GM23338 (cell line): ENCODE measurements at regions not wholly inside any gene's neighbourhood (a gene's known extent, or its start where the extent isn't known, plus 50 kb on each side); places are given as distances from the start of the nearest gene placed in this dataset.

ENCODE experiments used
- ATAC-seq: fragments of 200-7000 bp; cut with Tn5 transposase; 3 replicates; pipeline ENCODE4 v1.9.1; 2020
- DNase-seq: peaks from one replicate; pipeline ENCODE4 v3.0.0-alpha.2; 2015; ENCODE audit warnings: low spot score
- H2AFZ ChIP-seq: fragments of 200-600 bp; sonication (generic); 2 replicates; pipeline ENCODE4 v1.8.0; 2016; ENCODE audit warnings: antibody characterized with exemption, mild to moderate bottlenecking, moderate library complexity
- H3F3A ChIP-seq: fragments of 200-600 bp; sonication (generic); replicated peaks from 2 replicates; pipeline ENCODE4 v1.8.0; 2017; ENCODE audit warnings: antibody characterized with exemption, mixed run types, low read depth
- H3K27ac ChIP-seq: fragments of 200-600 bp; sonication (generic); 2 replicates; pipeline ENCODE4 v1.6.1; 2016; ENCODE audit warnings: low read depth
- H3K27me3 ChIP-seq: fragments of 200-600 bp; sonication (generic); 2 replicates; pipeline ENCODE4 v1.8.0; 2016; ENCODE audit warnings: mild to moderate bottlenecking, mixed run types, moderate library complexity; ENCODE audit not compliant: insufficient read depth
- H3K36me3 ChIP-seq: fragments of 200-600 bp; sonication (generic); 2 replicates; pipeline ENCODE4 v1.8.0; 2016; ENCODE audit warnings: mild to moderate bottlenecking; ENCODE audit not compliant: insufficient read depth
- H3K4me1 ChIP-seq: fragments of 200-600 bp; sonication (generic); 2 replicates; pipeline ENCODE4 v1.8.0; 2016; ENCODE audit warnings: mild to moderate bottlenecking, moderate library complexity; ENCODE audit not compliant: insufficient read depth
- H3K4me2 ChIP-seq: fragments of 200-600 bp; sonication (generic); 2 replicates; pipeline ENCODE4 v1.7.1; 2017; ENCODE audit warnings: mixed run types
- H3K4me3 ChIP-seq: fragments of 200-600 bp; sonication (generic); 2 replicates; pipeline ENCODE4 v1.6.1; 2016; ENCODE audit warnings: mixed run types
- H3K79me2 ChIP-seq: fragments of 200-600 bp; sonication (generic); replicated peaks from 2 replicates; pipeline ENCODE4 v1.8.0; 2017; ENCODE audit warnings: mild to moderate bottlenecking; ENCODE audit not compliant: insufficient read depth
- H3K9me2 ChIP-seq: fragments of 200-600 bp; sonication (generic); 2 replicates; pipeline ENCODE4 v1.8.0; 2017; ENCODE audit not compliant: insufficient read depth
- H4K20me1 ChIP-seq: fragments of 200-600 bp; sonication (generic); replicated peaks from 2 replicates; pipeline ENCODE4 v1.8.0; 2017; ENCODE audit warnings: mild to moderate bottlenecking; ENCODE audit not compliant: insufficient read depth
- H3K27ac Mint-ChIP-seq: 2 replicates; pipeline ENCODE4 v1.8.0; 2020; ENCODE audit warnings: inconsistent platforms, mild to moderate bottlenecking, moderate library complexity, mixed read lengths
- H3K27me3 Mint-ChIP-seq: 3 replicates; pipeline ENCODE4 v1.8.0; 2022; ENCODE audit warnings: low read depth, mild to moderate bottlenecking, moderate library complexity, mixed read lengths, inconsistent platforms; ENCODE audit not compliant: insufficient read depth, poor library complexity
- H3K36me3 Mint-ChIP-seq: 3 replicates; pipeline ENCODE4 v1.8.0; 2021; ENCODE audit warnings: low read depth, mild to moderate bottlenecking, inconsistent platforms, moderate library complexity, mixed read lengths
- H3K4me1 Mint-ChIP-seq: 3 replicates; pipeline ENCODE4 v1.8.0; 2020; ENCODE audit warnings: mild to moderate bottlenecking, inconsistent platforms, mixed read lengths
- H3K4me3 Mint-ChIP-seq: 3 replicates; pipeline ENCODE4 v1.8.0; 2021; ENCODE audit warnings: moderate library complexity, mild to moderate bottlenecking, inconsistent platforms, mixed read lengths
- H3K9me3 Mint-ChIP-seq: 3 replicates; pipeline ENCODE4 v1.8.0; 2020; ENCODE audit warnings: moderate library complexity, mild to moderate bottlenecking, inconsistent platforms, mixed read lengths
- CREB1 ChIP-seq: fragments of 250-450 bp; sonication (Bioruptor Pico); IDR thresholded peaks from 2 replicates; pipeline ENCODE4 v1.5.0; 2020; ENCODE audit warnings: low read depth, mild to moderate bottlenecking, moderate library complexity
- CTCF ChIP-seq, 2 experiments: fragments of 200-600 bp in 1 of 2; sonication (generic) in 1 of 2; conservative IDR thresholded peaks; 2 replicates each; pipeline versions ENCODE4 v1.5.1 to v1.6.1; 2016 to 2017; ENCODE audit warnings: antibody characterized with exemption in 2 of 2, low read depth in 2 of 2, mild to moderate bottlenecking in 2 of 2, moderate library complexity in 1 of 2
- ETS1 ChIP-seq: IDR thresholded peaks from 2 replicates; pipeline ENCODE4 v1.6.1; 2016; ENCODE audit warnings: antibody characterized with exemption
- EZH2phosphoT487 ChIP-seq: fragments of 200-600 bp; sonication (generic); IDR thresholded peaks from one replicate; pipeline ENCODE4 v1.8.1; 2018; ENCODE audit warnings: antibody characterized with exemption; ENCODE audit not compliant: unreplicated experiment
- JUNB ChIP-seq: IDR thresholded peaks from one replicate; pipeline ENCODE4 v1.6.1; 2016; ENCODE audit warnings: antibody characterized with exemption; ENCODE audit not compliant: unreplicated experiment
- NANOG ChIP-seq: IDR thresholded peaks from 2 replicates; pipeline ENCODE4 v1.6.1; 2016; ENCODE audit warnings: antibody characterized with exemption, borderline replicate concordance
- POLR2AphosphoS5 ChIP-seq: IDR thresholded peaks from 2 replicates; pipeline ENCODE4 v1.6.1; 2016; ENCODE audit warnings: antibody characterized with exemption, low read depth
- REST ChIP-seq: IDR thresholded peaks from one replicate; pipeline ENCODE4 v1.6.1; 2018; ENCODE audit warnings: antibody characterized with exemption; ENCODE audit not compliant: unreplicated experiment
- ZNF114 ChIP-seq: fragments of 250-450 bp; sonication (Bioruptor Pico); IDR thresholded peaks from 2 replicates; pipeline ENCODE4 v1.5.0; 2020; ENCODE audit warnings: mild to moderate bottlenecking, moderate library complexity
- ZNF331 ChIP-seq: fragments of 250-450 bp; sonication (Bioruptor Pico); IDR thresholded peaks from 2 replicates; pipeline ENCODE4 v1.5.0; 2020; ENCODE audit warnings: low read depth, mild to moderate bottlenecking, moderate library complexity
- ZNF462 ChIP-seq: fragments of 250-450 bp; sonication (Bioruptor Pico); IDR thresholded peaks from 2 replicates; pipeline ENCODE4 v1.5.0; 2020; ENCODE audit warnings: mild to moderate bottlenecking, moderate library complexity

GRCh38 chr11:106447631-106448191 is 370.2 kb downstream of the AASDHPPT start (continued):
- no peak for TF ChIP-seq ZNF331 (CRISPR knock-in tag)
- TF ChIP-seq ETS1 = no peak
- no peak for TF ChIP-seq ZNF114 (CRISPR knock-in tag)
- no peak for TF ChIP-seq POLR2AphosphoS5

GRCh38 chr11:106449763-106450162 is 372.3 kb downstream of the AASDHPPT start:
- H3K4me3 Mint-ChIP-seq = no peak overlapping the region
- no peak for ATAC-seq
- H2AFZ ChIP-seq = no peak overlapping the region
- H3K27me3 ChIP-seq = no peaks in the 10 kb centered on the region
- H4K20me1 ChIP-seq = no peaks in the 10 kb centered on the region
- no peak for DNase-seq
- no peaks in the 10 kb centered on the region for H3K79me2 ChIP-seq
- no peak overlapping the region for H3K27ac ChIP-seq
- H3K4me2 ChIP-seq = no peak overlapping the region
- no peak overlapping the region for H3K27ac Mint-ChIP-seq
- H3K4me1 ChIP-seq = no peaks in the 10 kb centered on the region
- H3K36me3 Mint-ChIP-seq = no peaks in the 10 kb centered on the region
- no peaks in the 10 kb centered on the region for H3K36me3 ChIP-seq
- H3K4me1 Mint-ChIP-seq = peaks cover 8% of the 10 kb centered on the region
- no peaks in the 10 kb centered on the region for H3K27me3 Mint-ChIP-seq
- H3K9me3 Mint-ChIP-seq = no peaks in the 10 kb centered on the region
- no peak overlapping the region for H3K4me3 ChIP-seq
- H3K9me2 ChIP-seq = no peaks in the 10 kb centered on the region
- H3F3A ChIP-seq = no peaks in the 10 kb centered on the region
- TF ChIP-seq EZH2phosphoT487 = no peak
- no peak for TF ChIP-seq CTCF (conservative IDR thresholded peaks at IDR 0.05; ENCODE audit: low read depth in 2 of 2)
- no peak for TF ChIP-seq ZNF331 (CRISPR knock-in tag)
- no peak for TF ChIP-seq NANOG
- no peak for TF ChIP-seq ZNF462 (CRISPR knock-in tag)
- no peak for TF ChIP-seq ETS1
- no peak for TF ChIP-seq JUNB
- no peak for TF ChIP-seq CREB1 (CRISPR knock-in tag)
- no peak for TF ChIP-seq REST
- TF ChIP-seq POLR2AphosphoS5 = no peak
